A673 (cell line): ENCODE measurements at regions not wholly inside any gene's neighbourhood (a gene's known extent, or its start where the extent isn't known, plus 50 kb on each side); places are given as distances from the start of the nearest gene placed in this dataset.

ENCODE experiments used
- BruUV-seq: library from RNA; stranded (reverse); fragments of 400-500 nt; replicated peaks from 2 replicates; lab custom pipeline; 2021; lab: Mats Ljungman, UMichigan
- CTCF ChIA-PET: fragments of 300-600 bp; sonication (Branson Sonifier 250); formaldehyde crosslinking; loops from one replicate; lab custom pipeline; 2022; ENCODE audit warnings: antibody characterized with exemption; lab: Charles Lee
- POLR2A ChIA-PET: fragments of 300-600 bp; sonication (Branson Sonifier 250); formaldehyde crosslinking; loops from one replicate; lab custom pipeline; 2022; ENCODE audit warnings: antibody characterized with exemption; ENCODE audit not compliant: low non-redundant PET; lab: Charles Lee
- DNase-seq: peaks from one replicate; pipeline ENCODE4 v3.0.0-alpha.2; 2015; ENCODE audit warnings: low spot score
- H3K27ac ChIP-seq: fragments of 200-600 bp; sonication (generic); 2 replicates; pipeline ENCODE4 v1.5.1; 2016; ENCODE audit warnings: mixed run types, low read depth, mild to moderate bottlenecking, mixed read lengths, antibody characterized with exemption, low read length; ENCODE audit not compliant: poor library complexity, severe bottlenecking
- H3K27me3 ChIP-seq: fragments of 200-600 bp; sonication (generic); replicated peaks from 2 replicates; pipeline ENCODE4 v1.6.1; 2017; ENCODE audit warnings: mixed run types, low read depth, mild to moderate bottlenecking, mixed read lengths, antibody characterized with exemption, low read length; ENCODE audit not compliant: insufficient read depth, poor library complexity
- H3K36me3 ChIP-seq: fragments of 200-600 bp; sonication (generic); 2 replicates; pipeline ENCODE4 v1.6.1; 2016; ENCODE audit warnings: mixed run types, mild to moderate bottlenecking, mixed read lengths, antibody characterized with exemption, low read length; ENCODE audit not compliant: insufficient read depth, poor library complexity, severe bottlenecking
- H3K4me1 ChIP-seq: fragments of 200-600 bp; sonication (generic); 2 replicates; pipeline ENCODE4 v1.6.1; 2017; ENCODE audit warnings: mixed run types, mild to moderate bottlenecking, mixed read lengths, antibody characterized with exemption, low read length; ENCODE audit not compliant: insufficient read depth, poor library complexity, severe bottlenecking
- H3K4me3 ChIP-seq: fragments of 200-600 bp; sonication (generic); 2 replicates; pipeline ENCODE4 v1.5.1; 2016; ENCODE audit warnings: low read depth, mixed run types, mild to moderate bottlenecking, mixed read lengths, low read length; ENCODE audit not compliant: poor library complexity, severe bottlenecking
- H3K9me3 ChIP-seq: fragments of 200-600 bp; sonication (generic); 2 replicates; pipeline ENCODE4 v1.6.1; 2016; ENCODE audit warnings: mixed run types, low read depth, mild to moderate bottlenecking, mixed read lengths, antibody characterized with exemption, low read length; ENCODE audit not compliant: poor library complexity, severe bottlenecking
- EZH2 ChIP-seq: fragments of 200-600 bp; sonication (generic); IDR thresholded peaks from 2 replicates; pipeline ENCODE4 v1.6.1; 2017; ENCODE audit warnings: borderline replicate concordance, low read depth, mild to moderate bottlenecking, mixed read lengths, antibody characterized with exemption, low read length; ENCODE audit not compliant: poor library complexity, severe bottlenecking
- intact Hi-C: fragments of 100-400 bp; cut with micrococcal nuclease; formaldehyde crosslinking; loops from one replicate; pipeline ENCODE4 v1.10.0; 2022; ENCODE audit not compliant: unreplicated experiment
- TF ChIP-seq, protein P1 (sequence below): fragments of 300-800, 200-600 bp; sonication (generic); conservative IDR thresholded peaks from 2 replicates; pipeline ENCODE4 v1.5.1; 2017; ENCODE audit warnings: low read depth, mild to moderate bottlenecking, antibody characterized with exemption, low read length, moderate library complexity, mixed read lengths

DNA sequence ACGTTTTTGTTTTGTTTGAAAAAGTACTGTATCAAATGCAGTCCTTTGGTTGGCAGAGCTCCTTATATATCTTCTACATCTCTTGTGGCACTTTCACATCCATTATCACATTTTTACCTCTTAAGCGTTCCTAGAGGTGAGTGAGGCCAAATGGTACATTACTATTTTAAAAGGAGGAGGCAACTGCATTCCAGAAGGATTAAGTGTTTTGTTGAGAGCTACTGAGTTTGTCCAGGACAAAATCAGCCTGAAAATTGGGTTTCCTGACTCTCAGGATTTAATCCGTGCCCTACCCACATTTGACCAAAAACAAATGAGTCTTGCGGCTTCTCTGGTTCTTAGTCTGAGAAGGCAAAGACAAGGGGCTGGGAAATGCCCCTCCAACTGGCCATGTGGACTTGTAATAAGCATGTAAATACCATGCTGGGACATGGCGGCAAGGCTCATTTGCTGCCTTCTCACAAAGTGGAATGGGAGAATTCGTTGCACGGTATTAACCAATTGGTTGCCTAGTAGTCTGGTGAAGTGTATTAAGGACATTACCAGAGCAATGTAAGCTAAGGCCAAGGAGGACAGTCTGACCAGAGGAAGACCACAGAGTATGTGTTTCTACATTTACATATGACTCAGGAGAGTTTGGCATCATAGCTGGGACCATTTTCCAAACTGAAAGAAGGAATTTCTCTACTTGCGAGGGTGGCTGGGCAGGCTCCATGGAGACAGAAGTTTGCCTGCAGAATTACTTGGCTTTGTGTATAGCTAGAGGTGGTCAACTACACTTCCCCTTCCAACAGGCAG lies 175.8 kb upstream of the PLXNC1 start:
- H3K27me3 ChIP-seq = no peaks in the 10 kb centered on the region
- intact Hi-C loops = no loop called here
- no peaks in the 10 kb centered on the region for H3K36me3 ChIP-seq
- ChIA-PET CTCF (no interaction called here), POLR2A (interaction anchor here (0.6 kb wide), 1 partner anchor 228 kb away, joined by 4 read pairs; no protein-coding TSS in a partner anchor)
- no TSS peak for BruUV-seq
- no peak overlapping the region for H3K27ac ChIP-seq
- TF ChIP-seq, protein P1, sequence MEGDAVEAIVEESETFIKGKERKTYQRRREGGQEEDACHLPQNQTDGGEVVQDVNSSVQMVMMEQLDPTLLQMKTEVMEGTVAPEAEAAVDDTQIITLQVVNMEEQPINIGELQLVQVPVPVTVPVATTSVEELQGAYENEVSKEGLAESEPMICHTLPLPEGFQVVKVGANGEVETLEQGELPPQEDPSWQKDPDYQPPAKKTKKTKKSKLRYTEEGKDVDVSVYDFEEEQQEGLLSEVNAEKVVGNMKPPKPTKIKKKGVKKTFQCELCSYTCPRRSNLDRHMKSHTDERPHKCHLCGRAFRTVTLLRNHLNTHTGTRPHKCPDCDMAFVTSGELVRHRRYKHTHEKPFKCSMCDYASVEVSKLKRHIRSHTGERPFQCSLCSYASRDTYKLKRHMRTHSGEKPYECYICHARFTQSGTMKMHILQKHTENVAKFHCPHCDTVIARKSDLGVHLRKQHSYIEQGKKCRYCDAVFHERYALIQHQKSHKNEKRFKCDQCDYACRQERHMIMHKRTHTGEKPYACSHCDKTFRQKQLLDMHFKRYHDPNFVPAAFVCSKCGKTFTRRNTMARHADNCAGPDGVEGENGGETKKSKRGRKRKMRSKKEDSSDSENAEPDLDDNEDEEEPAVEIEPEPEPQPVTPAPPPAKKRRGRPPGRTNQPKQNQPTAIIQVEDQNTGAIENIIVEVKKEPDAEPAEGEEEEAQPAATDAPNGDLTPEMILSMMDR = no peak
- no peak for TF ChIP-seq EZH2
- DNase-seq = no peak
- no peaks in the 10 kb centered on the region for H3K4me1 ChIP-seq
- H3K4me3 ChIP-seq = no peak overlapping the region
- no peaks in the 10 kb centered on the region for H3K9me3 ChIP-seq

DNA sequence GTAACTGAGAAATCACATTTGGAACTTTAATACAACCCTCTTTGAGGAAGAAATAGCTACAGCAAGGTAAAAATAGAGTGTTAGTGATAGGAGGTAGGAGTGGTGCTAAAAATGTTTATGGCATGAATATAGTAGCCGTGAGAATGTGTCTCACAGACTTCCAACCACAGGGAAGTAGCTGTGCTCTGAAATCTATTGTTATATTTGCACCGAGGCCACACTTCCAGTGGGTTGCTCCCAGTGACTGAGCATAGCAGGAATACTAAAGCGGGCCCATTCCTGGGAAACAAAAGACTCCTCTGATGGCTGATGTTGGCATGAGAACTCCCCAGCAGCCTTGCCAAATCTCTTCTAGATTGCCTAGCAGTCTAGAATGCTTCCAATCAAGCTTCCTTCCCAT lies 174.1 kb upstream of the PLXNC1 start:
- Histone ChIP-seq H3K27me3 (no peaks in the 10 kb centered on the region), H3K27ac (no peak overlapping the region), H3K4me3 (no peak overlapping the region), H3K36me3 (no peaks in the 10 kb centered on the region), H3K4me1 (no peaks in the 10 kb centered on the region), H3K9me3 (no peaks in the 10 kb centered on the region)
- POLR2A ChIA-PET = no interaction called here
- intact Hi-C loops = no loop called here
- DNase-seq = no peak
- TF ChIP-seq, protein P1 = no peak
- TF ChIP-seq EZH2 = no peak
- no TSS peak for BruUV-seq
- CTCF ChIA-PET = no interaction called here

DNA sequence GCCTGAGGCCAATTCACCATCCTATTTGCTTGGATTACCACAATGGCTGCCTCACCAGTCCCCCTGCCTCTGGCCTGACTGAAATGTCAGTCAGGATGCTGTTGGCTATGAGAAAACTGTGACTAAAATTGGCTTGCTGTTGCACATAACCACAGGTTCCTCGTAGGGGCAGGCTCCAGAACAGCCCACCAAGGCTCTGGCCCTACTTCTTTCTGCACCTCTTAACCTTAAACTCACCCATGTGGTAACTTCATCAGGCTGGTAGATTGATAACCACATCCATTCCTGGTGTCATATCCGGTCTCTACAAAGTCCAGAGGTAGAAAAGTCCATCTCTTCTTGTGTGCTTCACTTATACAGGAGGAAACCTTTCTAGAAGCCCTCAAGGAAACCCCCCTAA lies 172.4 kb upstream of the PLXNC1 start:
- H3K9me3 ChIP-seq = no peaks in the 10 kb centered on the region
- BruUV-seq = no TSS peak
- no peak overlapping the region for H3K4me3 ChIP-seq
- intact Hi-C loops = loop anchor here (5.0 kb wide), 1 partner anchor 209 kb away; no protein-coding TSS in a partner anchor
- no peaks in the 10 kb centered on the region for H3K36me3 ChIP-seq
- ChIA-PET POLR2A (no interaction called here), CTCF (no interaction called here)
- H3K27me3 ChIP-seq = no peaks in the 10 kb centered on the region
- TF ChIP-seq EZH2 = no peak
- TF ChIP-seq, protein P1 = no peak
- H3K4me1 ChIP-seq = no peaks in the 10 kb centered on the region
- no peak overlapping the region for H3K27ac ChIP-seq
- DNase-seq = no peak
